Endothelial cell of umbilical vein (primary cell): ENCODE measurements at regions not wholly inside any gene's neighbourhood (a gene's known extent, or its start where the extent isn't known, plus 50 kb on each side); places are given as distances from the start of the nearest gene placed in this dataset.

Source experiments
- BruUV-seq: library from RNA; stranded (reverse); fragments of 400-500 nt; replicated peaks from 2 replicates; lab custom pipeline; 2021; lab: Mats Ljungman, UMichigan
- CTCF ChIA-PET: fragments of 300-600, 350-600 bp; sonication (Branson Sonifier 250); formaldehyde crosslinking; loops from one replicate; lab custom pipeline; 2021; ENCODE audit warnings: antibody characterized with exemption, inconsistent platforms; lab: Charles Lee
- POLR2A ChIA-PET: fragments of 300-600, 350-600 bp; sonication (Branson Sonifier 250); formaldehyde crosslinking; loops from one replicate; lab custom pipeline; 2021; ENCODE audit warnings: antibody characterized with exemption, inconsistent platforms; lab: Charles Lee
- DNase-seq: peaks from one replicate; pipeline ENCODE4 v3.0.0-alpha.2; 2011; ENCODE audit warnings: low read depth, low spot score
- FAIRE-seq: peaks from 2 replicates; lab custom pipeline; 2011; peaks lifted over from hg19 to GRCh38; lab: Jason Lieb, UNC
- H2AFZ ChIP-seq: 2 replicates; pipeline ENCODE4 v1.6.0; 2012; ENCODE audit warnings: low read depth, low read length, control low read depth, inconsistent platforms
- H3K27ac ChIP-seq: 2 replicates; pipeline ENCODE4 v1.5.1; 2011; ENCODE audit warnings: low read depth, mild to moderate bottlenecking, control low read depth, low read length, moderate library complexity; ENCODE audit not compliant: insufficient read depth
- H3K27me3 ChIP-seq, 2 experiments: 2 replicates each; pipeline versions ENCODE4 v1.6.0 to v1.6.1; 2011; ENCODE audit warnings: low read length in 2 of 2, mixed read lengths in 1 of 2; ENCODE audit not compliant: control insufficient read depth in 2 of 2, insufficient read depth in 2 of 2
- H3K36me3 ChIP-seq, 2 experiments: 2 replicates in 1 of 2; 3 replicates in 1 of 2; pipeline ENCODE4 v1.5.1; 2011; ENCODE audit warnings: low read length in 2 of 2, mild to moderate bottlenecking in 1 of 2, moderate library complexity in 1 of 2; ENCODE audit not compliant: control insufficient read depth in 2 of 2, insufficient read depth in 2 of 2; ENCODE audit errors: extremely low read depth in 1 of 2
- H3K4me1 ChIP-seq: 3 replicates; pipeline ENCODE4 v1.5.1; 2011; ENCODE audit warnings: mild to moderate bottlenecking, low read length; ENCODE audit not compliant: control insufficient read depth, insufficient read depth; ENCODE audit errors: extremely low read depth
- H3K4me2 ChIP-seq: 2 replicates; pipeline ENCODE4 v1.6.1; 2011; ENCODE audit warnings: low read length, control low read depth, mixed read lengths; ENCODE audit not compliant: insufficient read depth
- H3K4me3 ChIP-seq, 3 experiments: fragments of 200-600 bp in 1 of 3; sonication (generic), shearing (Covaris generic) in 1 of 3; replicated peaks in 1 of 3; 2 replicates each; pipeline ENCODE4 v1.5.1; 2011 to 2016; ENCODE audit warnings: control low read depth in 3 of 3, low read length in 3 of 3, mild to moderate bottlenecking in 2 of 3, inconsistent platforms in 1 of 3, low read depth in 1 of 3, moderate library complexity in 1 of 3; ENCODE audit not compliant: insufficient read depth in 1 of 3
- H3K79me2 ChIP-seq: 2 replicates; pipeline ENCODE4 v1.6.0; 2012; ENCODE audit warnings: low read length, inconsistent platforms; ENCODE audit not compliant: control insufficient read depth, insufficient read depth
- H3K9ac ChIP-seq: replicated peaks from 2 replicates; pipeline ENCODE3; 2011; ENCODE audit warnings: low read length, control low read depth; ENCODE audit not compliant: insufficient read depth; ENCODE audit errors: extremely low read depth
- H3K9me1 ChIP-seq: replicated peaks from 3 replicates; pipeline ENCODE4 v1.6.0; 2011; ENCODE audit warnings: mild to moderate bottlenecking, low read length; ENCODE audit not compliant: control insufficient read depth, insufficient read depth; ENCODE audit errors: extremely low read depth
- H3K9me3 ChIP-seq: replicated peaks from 2 replicates; pipeline ENCODE4 v1.5.1; 2012; ENCODE audit warnings: low read length, inconsistent platforms; ENCODE audit not compliant: control insufficient read depth, insufficient read depth
- H4K20me1 ChIP-seq: replicated peaks from 2 replicates; pipeline ENCODE3; 2011; ENCODE audit warnings: mild to moderate bottlenecking, low read length; ENCODE audit not compliant: control insufficient read depth, insufficient read depth; ENCODE audit errors: extremely low read depth
- CTCF ChIP-seq, 2 donors: IDR thresholded peaks; 1 replicate in 1 of 2; 2 replicates in 1 of 2; pipeline ENCODE4 v1.5.1; 2011; ENCODE audit warnings: low read length in 2 of 2, mild to moderate bottlenecking in 2 of 2, moderate library complexity in 2 of 2, control low read depth in 1 of 2, inconsistent platforms in 1 of 2, low read depth in 1 of 2; ENCODE audit not compliant: insufficient read depth in 1 of 2; ENCODE audit errors: extremely low read depth in 1 of 2
- EZH2 ChIP-seq: IDR thresholded peaks from 2 replicates; pipeline ENCODE4 v1.6.1; 2012; ENCODE audit warnings: borderline replicate concordance, low read depth, mild to moderate bottlenecking, moderate library complexity, low read length, inconsistent platforms; ENCODE audit not compliant: severe bottlenecking
- FOS ChIP-seq: IDR thresholded peaks from 2 replicates; pipeline ENCODE4 v1.6.1; 2011; ENCODE audit warnings: mild to moderate bottlenecking, low read length, moderate library complexity, borderline replicate concordance; ENCODE audit not compliant: insufficient read depth
- GATA2 ChIP-seq: IDR thresholded peaks from 2 replicates; pipeline ENCODE4 v1.7.0; 2011; ENCODE audit warnings: low read depth, mild to moderate bottlenecking, moderate library complexity, mixed read lengths, low read length; ENCODE audit not compliant: insufficient read length, insufficient read depth
- JUN ChIP-seq: IDR thresholded peaks from 2 replicates; pipeline ENCODE4 v1.6.1; 2011; ENCODE audit warnings: borderline replicate concordance, low read depth; ENCODE audit not compliant: insufficient read length, insufficient read depth
- MAX ChIP-seq: IDR thresholded peaks from 2 replicates; pipeline ENCODE4 v1.6.1; 2011; ENCODE audit not compliant: insufficient read depth, insufficient read length
- MYC ChIP-seq: IDR thresholded peaks from one replicate; pipeline ENCODE4 v1.6.1; 2011; ENCODE audit warnings: mild to moderate bottlenecking, low read depth, low read length
- POLR2A ChIP-seq: IDR thresholded peaks from 2 replicates; pipeline ENCODE4 v1.6.1; 2012; ENCODE audit warnings: low read depth, mild to moderate bottlenecking, control low read depth, low read length
- POLR2AphosphoS5 ChIP-seq: IDR thresholded peaks from 2 replicates; pipeline ENCODE4 v1.6.1; 2012; ENCODE audit warnings: low read depth, mild to moderate bottlenecking, control low read depth, low read length, moderate library complexity; ENCODE audit not compliant: insufficient read depth
- dilution Hi-C: fragments of 300-500 bp; cut with MboI; formaldehyde crosslinking; loops from one replicate; pipeline ENCODE4 v1.15.0; 2019; ENCODE audit warnings: low sequenced_read_pairs; ENCODE audit not compliant: extremely low pct_ligation_motif_present
- intact Hi-C: fragments of 100-400 bp; cut with micrococcal nuclease; formaldehyde crosslinking; loops from one replicate; pipeline ENCODE4 v1.10.0; 2022

DNA sequence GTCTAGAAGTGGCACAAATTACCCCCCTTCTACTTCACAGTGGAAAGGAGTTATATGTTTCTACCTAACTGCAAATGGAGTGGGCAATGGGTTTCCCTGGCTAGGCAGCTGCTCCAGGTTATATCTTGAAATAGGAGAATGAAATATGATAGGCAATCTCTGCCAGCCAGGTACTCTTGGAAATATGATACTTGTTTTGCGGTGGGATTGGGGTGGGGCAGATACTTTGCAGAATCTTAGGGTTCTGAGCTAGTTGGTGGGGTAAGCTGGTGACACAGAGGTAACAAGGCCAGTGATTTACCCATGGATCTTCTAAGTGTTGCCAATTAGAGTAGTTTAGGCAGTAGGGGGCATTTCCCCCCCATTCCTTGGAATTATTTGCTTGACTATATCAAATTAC lies 140.1 kb downstream of the ATP23 start:
- no peak for FAIRE-seq

More for the DNA sequence above, 140.1 kb downstream of the ATP23 start:
- Histone ChIP-seq H2AFZ (no peak overlapping the region), H4K20me1 (no peaks in the 10 kb centered on the region), H3K27ac (no peak overlapping the region), H3K27me3 (peaks cover 0 to 2% of the 10 kb centered on the region in 2 experiments), H3K79me2 (no peaks in the 10 kb centered on the region), H3K4me1 (no peaks in the 10 kb centered on the region), H3K9me1 (no peaks in the 10 kb centered on the region), H3K9me3 (no peaks in the 10 kb centered on the region), H3K9ac (no peak overlapping the region), H3K36me3 (no peaks in the 10 kb centered on the region), H3K4me3 (no peak overlapping the region), H3K4me2 (no peak overlapping the region)
- intact Hi-C loops (no loop called here), dilution Hi-C loops (no loop called here)
- ChIA-PET CTCF (no interaction called here), POLR2A (no interaction called here)
- TF ChIP-seq FOS (no peak), POLR2AphosphoS5 (no peak), JUN (no peak), CTCF (IDR thresholded peaks at IDR 0.05; ENCODE audit: extremely low read depth in 1 of 2, insufficient read depth in 1 of 2, low read depth in 1 of 2, low read length in 2 of 2) (no peak), MAX (no peak), POLR2A (no peak), GATA2 (no peak), MYC (no peak), EZH2 (no peak)
- BruUV-seq = no TSS peak
- DNase-seq = no peak
